Amygdala (tissue), 56 donors: ENCODE measurements at regions not wholly inside any gene's neighbourhood (a gene's known extent, or its start where the extent isn't known, plus 50 kb on each side); places are given as distances from the start of the nearest gene placed in this dataset.
"Not testable (repeated sequence)": the region's sequence is repeated elsewhere in the genome, so short reads cannot be mapped to it uniquely, and the experiment has no call there.

Source experiments
- DNase-seq, 56 donors: peaks; one replicate each; lab custom pipeline; 2025; lab: John Stamatoyannopoulos, UW

- DNase-seq, result no peak
Observed at GRCh38 chr4:11842620-11843263, 414.0 kb upstream of the HS3ST1 start.

- no peak for DNase-seq
Observed at GRCh38 chr4:11839889-11840288, 411.2 kb upstream of the HS3ST1 start.

- DNase-seq, result no peak
Observed at GRCh38 chr4:11831739-11832138, 403.0 kb upstream of the HS3ST1 start.

- DNase-seq, result no peak
Observed at GRCh38 chr4:11824566-11824965, 395.9 kb upstream of the HS3ST1 start.

GRCh38 chr4:11821772-11822430, 393.2 kb upstream of the HS3ST1 start:
- DNase-seq, result peak in 2 of 56 donors; percentile 3 to 5

- DNase-seq, result no peak
Observed at GRCh38 chr4:11817088-11817487, 388.4 kb upstream of the HS3ST1 start.

GRCh38 chr4:11814758-11815157, 386.1 kb upstream of the HS3ST1 start:
- DNase-seq, result no peak

GRCh38 chr4:11813951-11814446, 385.3 kb upstream of the HS3ST1 start:
- DNase-seq, result no peak

GRCh38 chr4:11811521-11811920, 382.8 kb upstream of the HS3ST1 start:
- not testable (repeated sequence) for DNase-seq

- DNase-seq, result peak in 1 of 56 donors; percentile 6
Observed at GRCh38 chr4:11805842-11806241, 377.1 kb upstream of the HS3ST1 start.

- DNase-seq, result no peak
Observed at GRCh38 chr4:11801466-11802446, 373.1 kb upstream of the HS3ST1 start.

GRCh38 chr4:11799196-11799595, 370.5 kb upstream of the HS3ST1 start:
- DNase-seq, result no peak

- no peak for DNase-seq
Observed at GRCh38 chr4:11791797-11792196, 363.1 kb upstream of the HS3ST1 start.

- DNase-seq, result no peak
Observed at GRCh38 chr4:11790230-11790629, 361.5 kb upstream of the HS3ST1 start.

- DNase-seq, result no peak
Observed at GRCh38 chr4:11783588-11783987, 354.9 kb upstream of the HS3ST1 start.

GRCh38 chr4:11782859-11783258, 354.2 kb upstream of the HS3ST1 start:
- no peak for DNase-seq

GRCh38 chr4:11777447-11777846, 348.8 kb upstream of the HS3ST1 start:
- no peak for DNase-seq

- no peak for DNase-seq
Observed at GRCh38 chr4:11774346-11774745, 345.7 kb upstream of the HS3ST1 start.

- DNase-seq, result no peak
Observed at GRCh38 chr4:11773798-11774197, 345.1 kb upstream of the HS3ST1 start.

- no peak for DNase-seq
Observed at GRCh38 chr4:11769434-11769833, 340.7 kb upstream of the HS3ST1 start.
